HepG2 (cell line): ENCODE measurements at regions not wholly inside any gene's neighbourhood (a gene's known extent, or its start where the extent isn't known, plus 50 kb on each side); places are given as distances from the start of the nearest gene placed in this dataset.

Experiments used
- EP300 ChIP-seq, 3 experiments: sonication (generic) in 1 of 3; formaldehyde crosslinking in 1 of 3; IDR thresholded peaks; 2 replicates each; pipeline versions ENCODE4 v1.5.1 to v1.6.1; 2011 to 2020; ENCODE audit warnings: low read depth in 2 of 3, low read length in 2 of 3, borderline replicate concordance in 1 of 3, improper control_type of control experiment in 1 of 3, mild to moderate bottlenecking in 1 of 3, missing genetic modification reagents in 1 of 3, moderate library complexity in 1 of 3
- FOXK2 ChIP-seq: fragments of 450-650 bp; IDR thresholded peaks from 2 replicates; pipeline ENCODE4 v1.6.1; 2016
- KDM5A ChIP-seq: fragments of 200-600 bp; sonication (generic); IDR thresholded peaks from 2 replicates; pipeline ENCODE4 v1.7.0; 2018; ENCODE audit warnings: antibody characterized with exemption, mild to moderate bottlenecking, low read length, borderline replicate concordance
- SALL1 ChIP-seq: sonication (generic); formaldehyde crosslinking; IDR thresholded peaks from 2 replicates; pipeline ENCODE4 v1.8.0; 2022; ENCODE audit warnings: mild to moderate bottlenecking, missing genetic modification reagents
- SETDB1 ChIP-seq: sonication (generic); formaldehyde crosslinking; IDR thresholded peaks from 2 replicates; pipeline ENCODE4 v1.5.1; 2020; ENCODE audit warnings: missing genetic modification reagents, mild to moderate bottlenecking, borderline replicate concordance
- TARDBP ChIP-seq: sonication (generic); formaldehyde crosslinking; IDR thresholded peaks from 2 replicates; pipeline ENCODE4 v1.8.0; 2022; ENCODE audit warnings: mild to moderate bottlenecking, missing genetic modification reagents
- TSC22D2 ChIP-seq: sonication (generic); formaldehyde crosslinking; IDR thresholded peaks from 2 replicates; pipeline ENCODE4 v1.5.1; 2020; ENCODE audit warnings: missing genetic modification reagents, mild to moderate bottlenecking, borderline replicate concordance
- ZNF30 ChIP-seq: sonication (generic); formaldehyde crosslinking; IDR thresholded peaks from 2 replicates; pipeline ENCODE4 v1.5.0; 2020; ENCODE audit warnings: mild to moderate bottlenecking, missing genetic modification reagents
- ZNF350 ChIP-seq: sonication (generic); formaldehyde crosslinking; IDR thresholded peaks from 2 replicates; pipeline ENCODE4 v1.4.0; 2020; ENCODE audit warnings: mild to moderate bottlenecking, low read depth, missing genetic modification reagents, borderline replicate concordance
- ZNF441 ChIP-seq: sonication (generic); formaldehyde crosslinking; IDR thresholded peaks from 2 replicates; pipeline ENCODE4 v1.7.0; 2021; ENCODE audit warnings: missing genetic modification reagents, borderline replicate concordance
- TF ChIP-seq, protein P1 (sequence below): sonication (generic); formaldehyde crosslinking; IDR thresholded peaks from 2 replicates; pipeline ENCODE4 v1.5.0; 2020; ENCODE audit warnings: mild to moderate bottlenecking, missing genetic modification reagents, moderate library complexity
- TF ChIP-seq, protein P2 (sequence below): sonication (generic); formaldehyde crosslinking; IDR thresholded peaks from 2 replicates; pipeline ENCODE4 v1.4.0; 2020; ENCODE audit warnings: mild to moderate bottlenecking, missing genetic modification reagents
- TF ChIP-seq, protein P3 (sequence below): sonication (generic); formaldehyde crosslinking; IDR thresholded peaks from 2 replicates; pipeline ENCODE4 v1.9.0; 2021; ENCODE audit warnings: mild to moderate bottlenecking, missing genetic modification reagents

DNA sequence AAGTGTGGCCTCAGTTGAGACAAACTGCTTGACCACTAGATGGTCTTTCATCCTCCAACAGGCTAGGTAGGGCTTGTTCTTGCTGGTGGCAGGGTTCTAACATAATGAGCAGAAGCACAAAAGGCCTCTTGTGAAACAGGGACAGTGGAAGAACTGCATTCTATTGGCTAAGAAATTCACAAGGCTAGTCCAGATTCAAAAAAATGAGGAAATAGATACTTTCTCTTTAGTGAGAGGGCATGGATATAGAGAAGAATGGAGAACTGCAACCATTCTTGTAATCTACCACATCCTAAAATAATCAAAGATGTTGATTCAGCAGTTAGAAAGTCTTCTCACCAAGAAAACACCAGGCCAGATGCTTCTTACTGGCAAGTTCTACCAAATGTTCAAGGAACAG lies 143.7 kb upstream of the LRIG1 start:
- TF ChIP-seq, protein P1, sequence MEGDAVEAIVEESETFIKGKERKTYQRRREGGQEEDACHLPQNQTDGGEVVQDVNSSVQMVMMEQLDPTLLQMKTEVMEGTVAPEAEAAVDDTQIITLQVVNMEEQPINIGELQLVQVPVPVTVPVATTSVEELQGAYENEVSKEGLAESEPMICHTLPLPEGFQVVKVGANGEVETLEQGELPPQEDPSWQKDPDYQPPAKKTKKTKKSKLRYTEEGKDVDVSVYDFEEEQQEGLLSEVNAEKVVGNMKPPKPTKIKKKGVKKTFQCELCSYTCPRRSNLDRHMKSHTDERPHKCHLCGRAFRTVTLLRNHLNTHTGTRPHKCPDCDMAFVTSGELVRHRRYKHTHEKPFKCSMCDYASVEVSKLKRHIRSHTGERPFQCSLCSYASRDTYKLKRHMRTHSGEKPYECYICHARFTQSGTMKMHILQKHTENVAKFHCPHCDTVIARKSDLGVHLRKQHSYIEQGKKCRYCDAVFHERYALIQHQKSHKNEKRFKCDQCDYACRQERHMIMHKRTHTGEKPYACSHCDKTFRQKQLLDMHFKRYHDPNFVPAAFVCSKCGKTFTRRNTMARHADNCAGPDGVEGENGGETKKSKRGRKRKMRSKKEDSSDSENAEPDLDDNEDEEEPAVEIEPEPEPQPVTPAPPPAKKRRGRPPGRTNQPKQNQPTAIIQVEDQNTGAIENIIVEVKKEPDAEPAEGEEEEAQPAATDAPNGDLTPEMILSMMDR (CRISPR knock-in tag) = no peak
- TF ChIP-seq KDM5A = no peak
- no peak for TF ChIP-seq ZNF350 (CRISPR knock-in tag)
- TF ChIP-seq ZNF441 = no peak
- TF ChIP-seq SALL1 (CRISPR knock-in tag) = no peak
- no peak for TF ChIP-seq FOXK2
- no peak for TF ChIP-seq TARDBP (CRISPR knock-in tag)
- TF ChIP-seq ZNF30 (CRISPR knock-in tag) = no peak
- TF ChIP-seq, protein P2, sequence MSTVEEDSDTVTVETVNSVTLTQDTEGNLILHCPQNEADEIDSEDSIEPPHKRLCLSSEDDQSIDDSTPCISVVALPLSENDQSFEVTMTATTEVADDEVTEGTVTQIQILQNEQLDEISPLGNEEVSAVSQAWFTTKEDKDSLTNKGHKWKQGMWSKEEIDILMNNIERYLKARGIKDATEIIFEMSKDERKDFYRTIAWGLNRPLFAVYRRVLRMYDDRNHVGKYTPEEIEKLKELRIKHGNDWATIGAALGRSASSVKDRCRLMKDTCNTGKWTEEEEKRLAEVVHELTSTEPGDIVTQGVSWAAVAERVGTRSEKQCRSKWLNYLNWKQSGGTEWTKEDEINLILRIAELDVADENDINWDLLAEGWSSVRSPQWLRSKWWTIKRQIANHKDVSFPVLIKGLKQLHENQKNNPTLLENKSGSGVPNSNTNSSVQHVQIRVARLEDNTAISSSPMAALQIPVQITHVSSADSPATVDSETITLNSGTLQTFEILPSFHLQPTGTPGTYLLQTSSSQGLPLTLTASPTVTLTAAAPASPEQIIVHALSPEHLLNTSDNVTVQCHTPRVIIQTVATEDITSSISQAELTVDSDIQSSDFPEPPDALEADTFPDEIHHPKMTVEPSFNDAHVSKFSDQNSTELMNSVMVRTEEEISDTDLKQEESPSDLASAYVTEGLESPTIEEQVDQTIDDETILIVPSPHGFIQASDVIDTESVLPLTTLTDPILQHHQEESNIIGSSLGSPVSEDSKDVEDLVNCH = no peak
- TF ChIP-seq, protein P3, sequence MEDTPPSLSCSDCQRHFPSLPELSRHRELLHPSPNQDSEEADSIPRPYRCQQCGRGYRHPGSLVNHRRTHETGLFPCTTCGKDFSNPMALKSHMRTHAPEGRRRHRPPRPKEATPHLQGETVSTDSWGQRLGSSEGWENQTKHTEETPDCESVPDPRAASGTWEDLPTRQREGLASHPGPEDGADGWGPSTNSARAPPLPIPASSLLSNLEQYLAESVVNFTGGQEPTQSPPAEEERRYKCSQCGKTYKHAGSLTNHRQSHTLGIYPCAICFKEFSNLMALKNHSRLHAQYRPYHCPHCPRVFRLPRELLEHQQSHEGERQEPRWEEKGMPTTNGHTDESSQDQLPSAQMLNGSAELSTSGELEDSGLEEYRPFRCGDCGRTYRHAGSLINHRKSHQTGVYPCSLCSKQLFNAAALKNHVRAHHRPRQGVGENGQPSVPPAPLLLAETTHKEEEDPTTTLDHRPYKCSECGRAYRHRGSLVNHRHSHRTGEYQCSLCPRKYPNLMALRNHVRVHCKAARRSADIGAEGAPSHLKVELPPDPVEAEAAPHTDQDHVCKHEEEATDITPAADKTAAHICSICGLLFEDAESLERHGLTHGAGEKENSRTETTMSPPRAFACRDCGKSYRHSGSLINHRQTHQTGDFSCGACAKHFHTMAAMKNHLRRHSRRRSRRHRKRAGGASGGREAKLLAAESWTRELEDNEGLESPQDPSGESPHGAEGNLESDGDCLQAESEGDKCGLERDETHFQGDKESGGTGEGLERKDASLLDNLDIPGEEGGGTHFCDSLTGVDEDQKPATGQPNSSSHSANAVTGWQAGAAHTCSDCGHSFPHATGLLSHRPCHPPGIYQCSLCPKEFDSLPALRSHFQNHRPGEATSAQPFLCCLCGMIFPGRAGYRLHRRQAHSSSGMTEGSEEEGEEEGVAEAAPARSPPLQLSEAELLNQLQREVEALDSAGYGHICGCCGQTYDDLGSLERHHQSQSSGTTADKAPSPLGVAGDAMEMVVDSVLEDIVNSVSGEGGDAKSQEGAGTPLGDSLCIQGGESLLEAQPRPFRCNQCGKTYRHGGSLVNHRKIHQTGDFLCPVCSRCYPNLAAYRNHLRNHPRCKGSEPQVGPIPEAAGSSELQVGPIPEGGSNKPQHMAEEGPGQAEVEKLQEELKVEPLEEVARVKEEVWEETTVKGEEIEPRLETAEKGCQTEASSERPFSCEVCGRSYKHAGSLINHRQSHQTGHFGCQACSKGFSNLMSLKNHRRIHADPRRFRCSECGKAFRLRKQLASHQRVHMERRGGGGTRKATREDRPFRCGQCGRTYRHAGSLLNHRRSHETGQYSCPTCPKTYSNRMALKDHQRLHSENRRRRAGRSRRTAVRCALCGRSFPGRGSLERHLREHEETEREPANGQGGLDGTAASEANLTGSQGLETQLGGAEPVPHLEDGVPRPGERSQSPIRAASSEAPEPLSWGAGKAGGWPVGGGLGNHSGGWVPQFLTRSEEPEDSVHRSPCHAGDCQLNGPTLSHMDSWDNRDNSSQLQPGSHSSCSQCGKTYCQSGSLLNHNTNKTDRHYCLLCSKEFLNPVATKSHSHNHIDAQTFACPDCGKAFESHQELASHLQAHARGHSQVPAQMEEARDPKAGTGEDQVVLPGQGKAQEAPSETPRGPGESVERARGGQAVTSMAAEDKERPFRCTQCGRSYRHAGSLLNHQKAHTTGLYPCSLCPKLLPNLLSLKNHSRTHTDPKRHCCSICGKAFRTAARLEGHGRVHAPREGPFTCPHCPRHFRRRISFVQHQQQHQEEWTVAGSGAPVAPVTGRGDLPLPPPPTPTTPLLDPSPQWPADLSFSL (CRISPR knock-in tag) = no peak
- no peak for TF ChIP-seq TSC22D2 (CRISPR knock-in tag)
- no peak for TF ChIP-seq SETDB1 (CRISPR knock-in tag)
- no peak for TF ChIP-seq EP300 (IDR thresholded peaks at IDR 0.05; ENCODE audit: low read depth in 2 of 2, low read length in 2 of 2)
- no peak for TF ChIP-seq EP300 (CRISPR knock-in tag; IDR thresholded peaks at IDR 0.05; ENCODE audit: borderline replicate concordance)
